ENCODE measurements at regions not wholly inside any gene's neighbourhood (a gene's known extent, or its start where the extent isn't known, plus 50 kb on each side); places are given as distances from the start of the nearest gene placed in this dataset.
"Not testable (repeated sequence)": the region's sequence is repeated elsewhere in the genome, so short reads cannot be mapped to it uniquely, and the experiment has no call there.

- Mint-ChIP-seq H3K4me1 (ENCODE audit: low read depth) (no peaks in the 10 kb centered on the region), H3K36me3 (ENCODE audit: low read depth) (no peaks in the 10 kb centered on the region), H3K27ac (no peak overlapping the region), H3K4me3 (no peak overlapping the region), H3K9me3 (peaks cover 60% of the 10 kb centered on the region), H3K27me3 (ENCODE audit: insufficient read depth) (no peaks in the 10 kb centered on the region)
- intact Hi-C loops (cut with micrococcal nuclease), result no loop called here
- DNase-seq (ENCODE audit: low spot score), result no peak
These were observed 1203.5 kb downstream of the TYW1 start for GRCh38 chr7:68200051-68200670.

GRCh38 chr7:68203251-68203650 lies 1206.6 kb downstream of the TYW1 start:
- Mint-ChIP-seq H3K27me3 (ENCODE audit: insufficient read depth) (no peaks in the 10 kb centered on the region), H3K4me3 (no peak overlapping the region), H3K27ac (no peak overlapping the region), H3K9me3 (peaks cover 57% of the 10 kb centered on the region), H3K36me3 (ENCODE audit: low read depth) (no peaks in the 10 kb centered on the region), H3K4me1 (ENCODE audit: low read depth) (no peaks in the 10 kb centered on the region)
- DNase-seq (ENCODE audit: low spot score), result no peak
- intact Hi-C loops (cut with micrococcal nuclease), result no loop called here

GRCh38 chr7:68205826-68206225 lies 1209.2 kb downstream of the TYW1 start:
- no peaks in the 10 kb centered on the region for H3K4me1 Mint-ChIP-seq (ENCODE audit: low read depth)
- H3K27me3 Mint-ChIP-seq (ENCODE audit: insufficient read depth), result no peaks in the 10 kb centered on the region
- H3K27ac Mint-ChIP-seq, result no peak overlapping the region
- peaks cover 53% of the 10 kb centered on the region for H3K9me3 Mint-ChIP-seq
- intact Hi-C loops (cut with micrococcal nuclease), result no loop called here
- no peak for DNase-seq (ENCODE audit: low spot score)
- H3K36me3 Mint-ChIP-seq (ENCODE audit: low read depth), result no peaks in the 10 kb centered on the region
- no peak overlapping the region for H3K4me3 Mint-ChIP-seq

- H3K27ac Mint-ChIP-seq, result no peak overlapping the region
- no peaks in the 10 kb centered on the region for H3K36me3 Mint-ChIP-seq (ENCODE audit: low read depth)
- H3K4me1 Mint-ChIP-seq (ENCODE audit: low read depth), result no peaks in the 10 kb centered on the region
- intact Hi-C loops (cut with micrococcal nuclease), result no loop called here
- H3K27me3 Mint-ChIP-seq (ENCODE audit: insufficient read depth), result no peaks in the 10 kb centered on the region
- DNase-seq (ENCODE audit: low spot score), result no peak
- H3K4me3 Mint-ChIP-seq, result no peak overlapping the region
- H3K9me3 Mint-ChIP-seq, result peaks cover 51% of the 10 kb centered on the region
These were observed 1210.4 kb downstream of the TYW1 start for GRCh38 chr7:68206946-68207485.

GRCh38 chr7:68207676-68208075 lies 1211.0 kb downstream of the TYW1 start:
- no peaks in the 10 kb centered on the region for H3K4me1 Mint-ChIP-seq (ENCODE audit: low read depth)
- no peak for DNase-seq (ENCODE audit: low spot score)
- H3K27ac Mint-ChIP-seq, result no peak overlapping the region
- H3K27me3 Mint-ChIP-seq (ENCODE audit: insufficient read depth), result no peaks in the 10 kb centered on the region
- H3K36me3 Mint-ChIP-seq (ENCODE audit: low read depth), result no peaks in the 10 kb centered on the region
- H3K9me3 Mint-ChIP-seq, result peaks cover 48% of the 10 kb centered on the region
- intact Hi-C loops (cut with micrococcal nuclease), result no loop called here
- H3K4me3 Mint-ChIP-seq, result no peak overlapping the region

GRCh38 chr7:68209486-68209885 lies 1212.9 kb downstream of the TYW1 start:
- Mint-ChIP-seq H3K4me1 (ENCODE audit: low read depth) (no peaks in the 10 kb centered on the region), H3K4me3 (no peak overlapping the region), H3K27ac (no peak overlapping the region), H3K9me3 (peaks cover 36% of the 10 kb centered on the region), H3K36me3 (ENCODE audit: low read depth) (no peaks in the 10 kb centered on the region), H3K27me3 (ENCODE audit: insufficient read depth) (no peaks in the 10 kb centered on the region)
- DNase-seq (ENCODE audit: low spot score), result no peak
- intact Hi-C loops (cut with micrococcal nuclease), result no loop called here

- intact Hi-C loops (cut with micrococcal nuclease), result no loop called here
- no peak for DNase-seq (ENCODE audit: low spot score)
- H3K27me3 Mint-ChIP-seq (ENCODE audit: insufficient read depth), result no peaks in the 10 kb centered on the region
- no peak overlapping the region for H3K4me3 Mint-ChIP-seq
- H3K27ac Mint-ChIP-seq, result no peak overlapping the region
- no peaks in the 10 kb centered on the region for H3K4me1 Mint-ChIP-seq (ENCODE audit: low read depth)
- no peaks in the 10 kb centered on the region for H3K36me3 Mint-ChIP-seq (ENCODE audit: low read depth)
- peaks cover 38% of the 10 kb centered on the region for H3K9me3 Mint-ChIP-seq
These were observed 1217.2 kb downstream of the TYW1 start for GRCh38 chr7:68213838-68214237.

- Mint-ChIP-seq H3K27ac (no peak overlapping the region), H3K27me3 (ENCODE audit: insufficient read depth) (no peaks in the 10 kb centered on the region), H3K36me3 (ENCODE audit: low read depth) (no peaks in the 10 kb centered on the region), H3K9me3 (peaks cover 33% of the 10 kb centered on the region), H3K4me3 (no peak overlapping the region), H3K4me1 (ENCODE audit: low read depth) (no peaks in the 10 kb centered on the region)
- DNase-seq (ENCODE audit: low spot score), result no peak
- intact Hi-C loops (cut with micrococcal nuclease), result no loop called here
These were observed 1219.4 kb downstream of the TYW1 start for GRCh38 chr7:68216051-68216450.

- Mint-ChIP-seq H3K9me3 (peaks cover 26% of the 10 kb centered on the region), H3K4me1 (ENCODE audit: low read depth) (no peaks in the 10 kb centered on the region), H3K36me3 (ENCODE audit: low read depth) (no peaks in the 10 kb centered on the region), H3K27ac (no peak overlapping the region), H3K4me3 (no peak overlapping the region), H3K27me3 (ENCODE audit: insufficient read depth) (no peaks in the 10 kb centered on the region)
- intact Hi-C loops (cut with micrococcal nuclease), result no loop called here
- no peak for DNase-seq (ENCODE audit: low spot score)
These were observed 1220.8 kb downstream of the TYW1 start for GRCh38 chr7:68217426-68217825.

- H3K4me1 Mint-ChIP-seq (ENCODE audit: low read depth), result no peaks in the 10 kb centered on the region
- H3K36me3 Mint-ChIP-seq (ENCODE audit: low read depth), result no peaks in the 10 kb centered on the region
- H3K4me3 Mint-ChIP-seq, result no peak overlapping the region
- DNase-seq (ENCODE audit: low spot score), result no peak
- peaks cover 29% of the 10 kb centered on the region for H3K9me3 Mint-ChIP-seq
- intact Hi-C loops (cut with micrococcal nuclease), result no loop called here
- no peak overlapping the region for H3K27ac Mint-ChIP-seq
- no peaks in the 10 kb centered on the region for H3K27me3 Mint-ChIP-seq (ENCODE audit: insufficient read depth)
These were observed 1221.8 kb downstream of the TYW1 start for GRCh38 chr7:68218461-68218860.

- intact Hi-C loops (cut with micrococcal nuclease), result no loop called here
- no peaks in the 10 kb centered on the region for H3K4me1 Mint-ChIP-seq (ENCODE audit: low read depth)
- H3K27me3 Mint-ChIP-seq (ENCODE audit: insufficient read depth), result no peaks in the 10 kb centered on the region
- H3K4me3 Mint-ChIP-seq, result no peak overlapping the region
- H3K27ac Mint-ChIP-seq, result no peak overlapping the region
- DNase-seq (ENCODE audit: low spot score), result no peak
- peaks cover 48% of the 10 kb centered on the region for H3K9me3 Mint-ChIP-seq
- no peaks in the 10 kb centered on the region for H3K36me3 Mint-ChIP-seq (ENCODE audit: low read depth)
These were observed 1225.7 kb downstream of the TYW1 start for GRCh38 chr7:68222311-68222710.

- no peak for DNase-seq (ENCODE audit: low spot score)
- intact Hi-C loops (cut with micrococcal nuclease), result no loop called here
- H3K4me3 Mint-ChIP-seq, result no peak overlapping the region
- peaks cover 48% of the 10 kb centered on the region for H3K9me3 Mint-ChIP-seq
- H3K27ac Mint-ChIP-seq, result no peak overlapping the region
- no peaks in the 10 kb centered on the region for H3K4me1 Mint-ChIP-seq (ENCODE audit: low read depth)
- no peaks in the 10 kb centered on the region for H3K36me3 Mint-ChIP-seq (ENCODE audit: low read depth)
- no peaks in the 10 kb centered on the region for H3K27me3 Mint-ChIP-seq (ENCODE audit: insufficient read depth)
These were observed 1227.6 kb downstream of the TYW1 start for GRCh38 chr7:68224041-68224741.

- H3K27me3 Mint-ChIP-seq (ENCODE audit: insufficient read depth); H3K36me3 Mint-ChIP-seq (ENCODE audit: low read depth); intact Hi-C loops (cut with micrococcal nuclease); DNase-seq (ENCODE audit: low spot score); H3K27ac Mint-ChIP-seq; H3K4me3 Mint-ChIP-seq; H3K4me1 Mint-ChIP-seq (ENCODE audit: low read depth): not testable (repeated sequence)
- H3K9me3 Mint-ChIP-seq, result peaks cover 43% of the 10 kb centered on the region
These were observed 1234.4 kb downstream of the TYW1 start for GRCh38 chr7:68231011-68231410.

All from activated T-helper 1 cell treated with anti-CD3 and anti-CD28 coated beads, Interleukin-12 subunit alpha, Interleukin-12 subunit beta, Interleukin-2, Interleukin-4 antibody, amounts not matched to agents 30 ng/mL and 10 ng/mL and 1 ng/mL, durations not matched to agents 14 hours and 24 hours and 36 hours (primary cell).